HTERT RPE-1 (cell line): ENCODE measurements at regions not wholly inside any gene's neighbourhood (a gene's known extent, or its start where the extent isn't known, plus 50 kb on each side); places are given as distances from the start of the nearest gene placed in this dataset.
"Not testable (repeated sequence)": the region's sequence is repeated elsewhere in the genome, so short reads cannot be mapped to it uniquely, and the experiment has no call there.

ENCODE experiments used
- in situ Hi-C: fragments of 300-500 bp; cut with MboI; formaldehyde crosslinking; loops from 4 replicates; pipeline ENCODE4 v1.14.3; 2020; ENCODE audit warnings: low sequenced_read_pairs

- in situ Hi-C loops, result no loop called here
Observed at GRCh38 chr18:70415823-70416488, 127.1 kb downstream of the SOCS6 start.

DNA sequence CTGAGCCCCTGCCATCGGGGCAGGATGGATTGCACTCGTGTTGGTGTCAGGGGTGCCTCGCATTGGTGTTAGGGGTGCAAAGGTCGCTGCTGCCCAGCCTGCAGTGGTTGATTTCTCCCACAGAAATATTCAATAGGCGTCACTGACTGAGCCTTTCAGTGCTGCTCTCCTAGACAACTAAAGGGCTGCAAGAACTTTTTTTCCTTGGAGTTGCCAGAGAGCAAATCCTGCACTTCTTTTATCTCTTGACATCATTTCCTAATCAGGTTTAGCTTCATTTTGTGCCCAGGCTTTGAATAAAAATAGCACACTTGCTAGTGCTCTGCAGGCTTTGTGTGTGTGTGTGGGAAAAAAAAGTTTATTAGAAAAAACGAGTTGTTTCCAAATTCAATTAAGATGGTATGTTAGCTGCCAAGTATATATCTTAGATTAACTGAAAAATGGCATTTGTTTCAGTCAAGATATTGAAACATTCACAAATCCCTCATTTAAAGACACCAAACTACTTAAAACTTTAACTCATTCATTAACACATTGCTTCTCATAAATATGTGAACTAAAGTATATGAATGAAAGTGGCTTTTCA, 125.6 kb downstream of the SOCS6 start:
- in situ Hi-C loops, result no loop called here

GRCh38 chr18:70413455-70413854, 124.6 kb downstream of the SOCS6 start:
- in situ Hi-C loops, result no loop called here

GRCh38 chr18:70411876-70412435, 123.1 kb downstream of the SOCS6 start:
- in situ Hi-C loops, result no loop called here

DNA sequence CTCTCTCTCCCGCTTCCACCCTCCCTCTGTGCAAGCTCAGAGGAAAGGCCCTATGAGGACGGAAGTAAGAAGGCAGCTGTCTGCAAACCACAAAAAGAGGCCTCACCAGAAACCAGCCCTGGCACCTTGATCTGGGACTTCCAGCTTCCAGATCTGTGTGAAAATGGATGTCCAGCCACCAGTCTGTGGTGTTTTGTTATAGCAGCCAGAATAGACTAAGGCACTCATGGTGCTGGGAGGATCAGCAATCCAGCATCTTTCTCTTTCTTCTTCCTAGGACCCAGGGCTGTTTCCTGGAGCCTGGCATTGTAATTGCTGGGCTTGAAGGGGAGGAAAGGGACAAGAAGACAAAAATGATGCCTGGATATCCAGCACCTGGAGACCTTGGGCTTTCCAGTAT, 122.5 kb downstream of the SOCS6 start:
- in situ Hi-C loops, result no loop called here

- in situ Hi-C loops, result no loop called here
Observed at GRCh38 chr18:70405052-70405451, 116.2 kb downstream of the SOCS6 start.

GRCh38 chr18:70400476-70400875, 111.6 kb downstream of the SOCS6 start:
- in situ Hi-C loops, result no loop called here

DNA sequence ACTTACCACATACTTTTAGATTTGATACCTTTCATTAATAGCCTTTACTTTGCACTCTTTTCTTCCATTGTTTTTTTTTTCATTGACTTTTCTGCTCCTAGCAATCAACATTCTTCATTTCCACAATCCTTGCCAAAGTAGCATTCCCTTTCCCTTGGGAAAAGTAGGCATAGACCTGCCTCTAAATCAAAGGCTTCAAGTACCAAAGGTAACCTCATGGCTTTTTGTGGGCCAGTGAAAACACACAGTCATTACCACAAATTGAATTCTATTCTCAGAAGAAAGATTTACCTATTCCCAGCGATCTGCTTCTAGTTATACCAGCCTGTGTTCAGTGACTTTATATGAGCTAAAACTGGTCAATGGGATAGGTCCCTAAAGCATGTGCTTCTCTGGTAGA, 109.2 kb downstream of the SOCS6 start:
- in situ Hi-C loops, result no loop called here

DNA sequence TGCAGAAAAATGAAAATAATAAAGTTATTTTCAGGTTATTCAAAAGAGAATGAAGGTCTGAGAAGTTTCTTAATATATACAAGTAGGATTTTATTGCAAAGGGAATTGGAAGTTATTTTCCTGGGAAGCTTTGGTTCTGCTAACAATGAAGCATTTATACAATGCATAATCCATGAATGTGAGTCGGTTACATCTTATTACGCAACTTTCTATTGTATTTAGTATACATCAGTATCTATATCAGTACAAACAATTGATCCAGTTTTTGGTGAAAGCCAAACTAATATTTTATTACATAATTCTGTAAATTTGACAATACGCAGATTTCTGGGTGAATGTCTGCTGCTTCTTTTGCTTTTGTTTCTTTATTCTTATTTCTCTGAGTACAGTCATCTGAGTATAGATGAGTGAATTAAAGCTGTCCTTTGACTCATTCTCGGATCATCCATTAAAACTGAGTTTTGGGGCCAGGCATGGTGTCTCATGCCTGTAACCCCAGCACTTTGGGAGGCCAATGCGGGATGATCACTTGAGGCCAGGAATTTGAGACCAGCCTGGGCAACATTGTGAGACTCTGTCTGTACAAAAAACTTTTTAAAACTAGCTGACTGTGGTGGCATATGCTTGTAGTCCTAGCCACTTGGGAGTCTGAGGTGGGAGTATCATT, 108.5 kb downstream of the SOCS6 start:
- in situ Hi-C loops, result no loop called here

GRCh38 chr18:70395771-70396170, 106.9 kb downstream of the SOCS6 start:
- in situ Hi-C loops, result not testable (repeated sequence)

DNA sequence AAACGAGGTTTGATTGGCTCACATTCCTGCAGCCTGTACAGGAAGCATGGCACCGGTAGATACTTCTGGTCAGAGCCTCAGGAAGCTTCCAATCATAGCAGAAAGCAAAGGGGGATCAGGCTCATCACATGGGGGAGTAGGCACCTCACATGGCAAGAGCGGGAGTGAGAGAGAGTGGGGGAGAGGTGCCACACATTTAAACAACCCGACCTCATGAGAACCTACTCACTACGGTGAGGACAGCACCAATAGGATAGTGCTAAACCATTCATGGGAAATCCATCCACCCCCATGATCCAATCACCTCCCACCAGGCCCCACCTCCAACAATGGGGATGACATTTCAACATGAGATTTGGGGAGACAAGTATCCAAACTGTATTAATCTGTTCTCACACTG, 105.8 kb downstream of the SOCS6 start:
- in situ Hi-C loops, result no loop called here

DNA sequence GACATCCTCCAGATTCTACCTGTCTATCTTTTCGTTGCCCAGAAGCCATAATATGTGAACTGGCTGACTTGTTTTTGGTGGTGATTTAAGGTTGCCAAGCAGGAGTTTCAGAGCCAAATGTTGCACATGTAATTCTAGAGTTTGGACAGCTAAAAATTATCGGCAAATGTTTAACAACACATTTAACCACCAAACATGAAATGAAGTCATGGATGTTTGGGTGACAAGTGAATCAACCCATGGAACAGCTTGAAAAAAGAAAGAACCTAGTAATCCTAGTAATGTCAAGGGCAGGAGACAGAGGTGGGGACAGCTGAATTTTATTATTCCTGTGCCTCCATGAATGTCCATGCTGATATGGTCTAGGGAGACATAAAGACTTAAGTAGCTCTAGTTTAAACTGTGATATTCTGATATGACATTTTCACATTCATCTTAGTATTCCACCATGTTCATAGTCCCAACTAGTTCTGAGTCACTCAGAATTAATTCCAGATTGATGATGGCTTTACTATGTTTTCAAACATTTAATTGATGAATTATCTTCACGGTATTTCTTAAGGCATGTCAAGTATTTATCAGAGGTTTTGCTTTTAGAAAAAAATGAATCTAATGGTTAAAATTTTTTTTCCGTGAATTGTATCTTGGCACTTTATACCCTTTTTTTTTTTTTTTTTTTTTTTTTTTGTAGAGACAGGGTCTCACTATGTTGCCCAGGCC, 101.7 kb downstream of the SOCS6 start:
- in situ Hi-C loops, result no loop called here

DNA sequence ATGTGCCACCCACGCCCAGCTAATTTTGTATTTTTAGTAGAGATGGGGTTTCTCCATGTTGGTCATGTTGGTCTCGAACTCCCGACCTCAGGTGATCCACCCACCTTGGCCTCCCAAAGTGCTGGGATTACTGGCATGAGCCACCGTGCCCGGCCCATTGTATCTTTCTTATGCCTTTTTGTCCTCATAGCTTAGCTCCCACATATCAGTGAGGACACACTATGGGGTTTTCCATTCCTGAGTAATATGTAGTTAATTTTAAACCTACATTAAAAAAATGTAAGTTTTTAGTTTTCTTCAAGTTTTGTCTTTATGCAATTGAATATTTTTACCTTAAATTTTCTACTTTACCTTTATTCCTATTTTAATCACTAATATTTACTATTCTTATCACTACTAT, 100.2 kb downstream of the SOCS6 start:
- in situ Hi-C loops, result not testable (repeated sequence)

DNA sequence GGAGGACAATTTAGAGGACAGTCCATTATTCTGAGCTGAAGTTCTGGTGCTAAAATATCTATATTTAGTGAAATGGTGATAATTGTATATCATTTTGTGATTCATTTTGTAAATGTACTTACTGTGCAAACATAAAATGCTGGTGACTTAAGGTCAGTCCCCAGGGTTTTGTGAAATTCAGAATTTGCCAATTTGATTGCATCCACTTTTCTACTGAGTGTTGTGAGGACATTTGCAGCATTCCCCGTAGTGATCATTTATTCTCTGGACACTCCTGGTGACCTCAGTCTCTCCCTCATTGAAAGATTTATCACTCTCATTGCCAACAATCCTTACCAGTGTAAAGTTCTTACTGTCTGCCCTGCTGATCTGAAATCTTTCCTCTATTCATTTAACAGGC, 98.2 kb downstream of the SOCS6 start:
- in situ Hi-C loops, result no loop called here

DNA sequence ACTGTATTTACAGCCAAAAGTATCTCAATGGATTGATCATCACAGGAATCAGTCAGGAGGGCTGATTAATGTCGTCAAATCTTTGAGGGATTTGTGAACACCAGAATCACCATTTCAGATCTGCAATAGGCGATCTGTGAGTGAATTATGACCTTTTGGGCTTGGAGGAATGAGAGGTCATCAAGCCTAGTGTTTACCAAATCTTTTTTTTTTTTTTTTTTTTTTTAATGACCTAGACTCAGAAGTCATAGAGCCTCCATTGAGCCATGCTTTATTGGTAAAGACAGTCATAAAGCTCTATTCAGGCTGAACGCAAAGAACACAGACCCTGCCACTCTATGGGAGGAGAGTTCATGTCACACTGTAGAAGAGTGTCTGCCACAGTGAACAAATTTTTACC, 97.7 kb downstream of the SOCS6 start:
- in situ Hi-C loops, result no loop called here

- in situ Hi-C loops, result no loop called here
Observed at GRCh38 chr18:70385474-70385873, 96.6 kb downstream of the SOCS6 start.

DNA sequence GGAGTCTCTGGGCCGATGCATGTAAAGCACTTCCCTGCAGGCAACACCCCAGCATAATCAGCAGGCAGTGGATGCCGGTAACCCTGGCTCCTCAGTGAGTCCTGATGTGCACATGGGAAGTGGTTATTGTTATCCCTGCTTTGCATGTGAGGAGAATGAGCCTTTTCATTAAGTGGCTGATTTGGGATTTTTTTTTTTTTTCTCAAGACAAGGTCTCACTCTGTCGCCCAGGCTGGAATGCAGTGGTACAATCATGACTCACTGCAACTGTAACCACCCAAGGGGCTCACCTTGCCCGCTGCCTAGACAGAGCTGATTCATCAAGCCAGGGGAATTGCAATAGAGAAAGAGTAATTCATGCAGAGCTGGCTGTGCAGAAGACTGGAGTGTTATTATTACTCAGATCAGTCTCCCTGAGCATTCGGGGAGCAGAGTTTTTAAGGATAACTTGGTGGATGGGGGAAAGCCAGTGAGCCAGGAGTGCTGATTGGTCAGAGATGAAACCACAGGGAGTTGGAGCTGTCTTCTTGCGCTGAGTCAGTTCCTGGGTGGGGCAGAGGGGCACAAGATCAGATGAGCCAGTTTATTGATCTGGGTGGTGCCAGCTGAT, 95.4 kb downstream of the SOCS6 start:
- in situ Hi-C loops, result no loop called here

DNA sequence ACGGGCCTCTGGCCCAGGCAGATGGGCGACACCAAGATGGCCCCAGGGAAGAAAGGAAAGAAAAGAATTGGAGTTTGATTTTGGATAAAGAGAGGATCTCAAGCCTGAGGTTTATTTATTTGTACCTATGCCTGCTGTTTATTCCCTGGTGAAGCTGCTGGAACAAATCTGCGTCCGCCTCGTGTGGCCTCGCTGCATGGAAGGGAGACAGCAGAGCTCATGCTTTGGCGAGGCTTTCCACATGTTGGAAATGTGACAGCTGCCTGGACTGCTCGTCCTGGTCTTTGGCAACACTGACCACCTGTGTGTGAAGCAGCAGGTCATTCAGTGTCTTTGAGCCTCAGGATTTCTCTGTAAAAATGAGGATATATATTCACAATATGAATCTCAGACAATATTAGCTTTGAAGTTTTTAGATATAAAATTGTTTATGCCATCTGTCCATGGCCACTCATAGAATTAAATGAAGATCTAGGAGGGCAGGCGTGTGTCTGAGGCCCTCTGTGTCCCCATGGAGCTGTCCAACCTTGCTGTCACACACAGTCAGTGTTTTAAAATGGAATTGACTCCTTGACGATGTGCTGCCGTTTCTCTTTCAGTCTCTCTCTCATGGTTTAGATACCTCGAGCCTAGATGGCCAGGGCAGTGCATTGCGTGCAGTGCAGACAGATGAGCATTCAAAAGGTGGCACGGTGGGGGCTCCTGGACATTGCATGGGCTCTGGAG, 94.3 kb downstream of the SOCS6 start:
- in situ Hi-C loops, result no loop called here

- in situ Hi-C loops, result no loop called here
Observed at GRCh38 chr18:70382017-70382416, 93.2 kb downstream of the SOCS6 start.
